ENCODE measurements at regions not wholly inside any gene's neighbourhood (a gene's known extent, or its start where the extent isn't known, plus 50 kb on each side); places are given as distances from the start of the nearest gene placed in this dataset.

- no peaks in the 10 kb centered on the region for H3K36me3 ChIP-seq (ENCODE audit: insufficient read depth, low read length)
- no peak overlapping the region for H3K9ac ChIP-seq (ENCODE audit: low read depth, low read length, poor library complexity, severe bottlenecking)
- H3K27me3 ChIP-seq (ENCODE audit: insufficient read depth, low read length, poor library complexity, severe bottlenecking), result no peaks in the 10 kb centered on the region
- H3K4me1 ChIP-seq (ENCODE audit: insufficient read depth, low read length, poor library complexity, severe bottlenecking), result no peaks in the 10 kb centered on the region
- no peak overlapping the region for H3K4me3 ChIP-seq (ENCODE audit: low read length, poor library complexity, severe bottlenecking)
- no peak overlapping the region for H3K4me2 ChIP-seq (ENCODE audit: low read depth, low read length, poor library complexity, severe bottlenecking)
- H3K9me3 ChIP-seq (ENCODE audit: insufficient read depth, low read depth, low read length), result no peaks in the 10 kb centered on the region
- no peak overlapping the region for H2AFZ ChIP-seq (ENCODE audit: low read length)
- no peaks in the 10 kb centered on the region for H4K20me1 ChIP-seq (ENCODE audit: insufficient read depth, low read length, poor library complexity, severe bottlenecking)
- no peaks in the 10 kb centered on the region for H3K79me2 ChIP-seq (ENCODE audit: insufficient read depth, low read length)
- H3F3A ChIP-seq (ENCODE audit: low read depth), result no peaks in the 10 kb centered on the region
- H3K9me2 ChIP-seq (replicated peaks; ENCODE audit: low read depth, low read length), result no peaks in the 10 kb centered on the region
- TF ChIP-seq EZH2phosphoT487 (IDR thresholded peaks at IDR 0.05; ENCODE audit: borderline replicate concordance) (no peak), CTCF (conservative IDR thresholded peaks at IDR 0.05; ENCODE audit: low read length) (no peak)
Observed at GRCh38 chr2:81483254-81483653, 1178.7 kb upstream of the LRRTM1 start.

GRCh38 chr2:81481994-81482368, 1177.4 kb upstream of the LRRTM1 start:
- no peak overlapping the region for H3K9ac ChIP-seq (ENCODE audit: low read depth, low read length, poor library complexity, severe bottlenecking)
- H3K9me2 ChIP-seq (replicated peaks; ENCODE audit: low read depth, low read length), result no peaks in the 10 kb centered on the region
- no peaks in the 10 kb centered on the region for H3K27me3 ChIP-seq (ENCODE audit: insufficient read depth, low read length, poor library complexity, severe bottlenecking)
- no peak overlapping the region for H3K4me3 ChIP-seq (ENCODE audit: low read length, poor library complexity, severe bottlenecking)
- no peak overlapping the region for H3K4me2 ChIP-seq (ENCODE audit: low read depth, low read length, poor library complexity, severe bottlenecking)
- no peaks in the 10 kb centered on the region for H3K4me1 ChIP-seq (ENCODE audit: insufficient read depth, low read length, poor library complexity, severe bottlenecking)
- no peaks in the 10 kb centered on the region for H3F3A ChIP-seq (ENCODE audit: low read depth)
- H3K36me3 ChIP-seq (ENCODE audit: insufficient read depth, low read length), result no peaks in the 10 kb centered on the region
- no peaks in the 10 kb centered on the region for H4K20me1 ChIP-seq (ENCODE audit: insufficient read depth, low read length, poor library complexity, severe bottlenecking)
- no peaks in the 10 kb centered on the region for H3K9me3 ChIP-seq (ENCODE audit: insufficient read depth, low read depth, low read length)
- no peak overlapping the region for H2AFZ ChIP-seq (ENCODE audit: low read length)
- no peak for TF ChIP-seq CTCF (conservative IDR thresholded peaks at IDR 0.05; ENCODE audit: low read length)
- no peak for TF ChIP-seq EZH2phosphoT487 (IDR thresholded peaks at IDR 0.05; ENCODE audit: borderline replicate concordance)
- H3K79me2 ChIP-seq (ENCODE audit: insufficient read depth, low read length), result no peaks in the 10 kb centered on the region

- no peaks in the 10 kb centered on the region for H3K9me3 ChIP-seq (ENCODE audit: insufficient read depth, low read depth, low read length)
- H3K79me2 ChIP-seq (ENCODE audit: insufficient read depth, low read length), result no peaks in the 10 kb centered on the region
- TF ChIP-seq CTCF (conservative IDR thresholded peaks at IDR 0.05; ENCODE audit: low read length), result no peak
- no peak for TF ChIP-seq EZH2phosphoT487 (IDR thresholded peaks at IDR 0.05; ENCODE audit: borderline replicate concordance)
- H3K9ac ChIP-seq (ENCODE audit: low read depth, low read length, poor library complexity, severe bottlenecking), result no peak overlapping the region
- H4K20me1 ChIP-seq (ENCODE audit: insufficient read depth, low read length, poor library complexity, severe bottlenecking), result no peaks in the 10 kb centered on the region
- no peaks in the 10 kb centered on the region for H3F3A ChIP-seq (ENCODE audit: low read depth)
- H3K4me3 ChIP-seq (ENCODE audit: low read length, poor library complexity, severe bottlenecking), result no peak overlapping the region
- no peaks in the 10 kb centered on the region for H3K27me3 ChIP-seq (ENCODE audit: insufficient read depth, low read length, poor library complexity, severe bottlenecking)
- H3K4me1 ChIP-seq (ENCODE audit: insufficient read depth, low read length, poor library complexity, severe bottlenecking), result no peaks in the 10 kb centered on the region
- no peaks in the 10 kb centered on the region for H3K9me2 ChIP-seq (replicated peaks; ENCODE audit: low read depth, low read length)
- H3K36me3 ChIP-seq (ENCODE audit: insufficient read depth, low read length), result no peaks in the 10 kb centered on the region
- no peak overlapping the region for H3K4me2 ChIP-seq (ENCODE audit: low read depth, low read length, poor library complexity, severe bottlenecking)
- H2AFZ ChIP-seq (ENCODE audit: low read length), result no peak overlapping the region
Observed at GRCh38 chr2:81481242-81481993, 1176.9 kb upstream of the LRRTM1 start.

Data from Loucy (cell line).